ENCODE measurements at regions not wholly inside any gene's neighbourhood (a gene's known extent, or its start where the extent isn't known, plus 50 kb on each side); places are given as distances from the start of the nearest gene placed in this dataset.

DNA sequence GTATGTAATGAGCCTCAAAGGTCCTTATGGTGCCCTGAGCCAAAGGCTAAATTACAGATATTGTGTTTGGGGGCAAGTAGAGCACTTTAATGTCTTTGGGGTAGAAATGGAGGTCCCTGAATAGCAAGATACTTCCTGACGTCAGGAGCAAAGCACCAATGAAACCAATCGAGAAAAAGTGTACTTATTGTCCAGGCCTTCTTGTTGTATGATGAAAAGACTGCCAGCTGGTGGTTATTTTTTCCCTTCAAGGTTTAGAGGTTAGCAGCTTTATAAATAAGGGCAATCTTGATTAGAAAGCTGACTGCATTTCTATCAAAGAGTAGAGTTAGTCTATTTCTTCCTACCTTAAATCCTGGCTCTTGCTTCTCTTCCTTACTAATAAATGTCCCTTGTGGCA, 76.1 kb upstream of the HSF2 start:
- no peak overlapping the region for H3K4me3 Mint-ChIP-seq (ENCODE audit: unreplicated experiment)
- H3K27me3 Mint-ChIP-seq (ENCODE audit: unreplicated experiment) = no peaks in the 10 kb centered on the region
- H3K36me3 Mint-ChIP-seq (ENCODE audit: unreplicated experiment) = no peaks in the 10 kb centered on the region
- DNase-seq = no peak
- no peaks in the 10 kb centered on the region for H3K9me3 Mint-ChIP-seq (ENCODE audit: unreplicated experiment)
- TF ChIP-seq, protein P1, sequence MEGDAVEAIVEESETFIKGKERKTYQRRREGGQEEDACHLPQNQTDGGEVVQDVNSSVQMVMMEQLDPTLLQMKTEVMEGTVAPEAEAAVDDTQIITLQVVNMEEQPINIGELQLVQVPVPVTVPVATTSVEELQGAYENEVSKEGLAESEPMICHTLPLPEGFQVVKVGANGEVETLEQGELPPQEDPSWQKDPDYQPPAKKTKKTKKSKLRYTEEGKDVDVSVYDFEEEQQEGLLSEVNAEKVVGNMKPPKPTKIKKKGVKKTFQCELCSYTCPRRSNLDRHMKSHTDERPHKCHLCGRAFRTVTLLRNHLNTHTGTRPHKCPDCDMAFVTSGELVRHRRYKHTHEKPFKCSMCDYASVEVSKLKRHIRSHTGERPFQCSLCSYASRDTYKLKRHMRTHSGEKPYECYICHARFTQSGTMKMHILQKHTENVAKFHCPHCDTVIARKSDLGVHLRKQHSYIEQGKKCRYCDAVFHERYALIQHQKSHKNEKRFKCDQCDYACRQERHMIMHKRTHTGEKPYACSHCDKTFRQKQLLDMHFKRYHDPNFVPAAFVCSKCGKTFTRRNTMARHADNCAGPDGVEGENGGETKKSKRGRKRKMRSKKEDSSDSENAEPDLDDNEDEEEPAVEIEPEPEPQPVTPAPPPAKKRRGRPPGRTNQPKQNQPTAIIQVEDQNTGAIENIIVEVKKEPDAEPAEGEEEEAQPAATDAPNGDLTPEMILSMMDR (IDR thresholded peaks at IDR 0.05; ENCODE audit: partially characterized antibody, unreplicated experiment) = no peak
- H3K27ac Mint-ChIP-seq (ENCODE audit: unreplicated experiment) = no peak overlapping the region
- no peaks in the 10 kb centered on the region for H3K4me1 Mint-ChIP-seq (ENCODE audit: low read depth, unreplicated experiment)

DNA sequence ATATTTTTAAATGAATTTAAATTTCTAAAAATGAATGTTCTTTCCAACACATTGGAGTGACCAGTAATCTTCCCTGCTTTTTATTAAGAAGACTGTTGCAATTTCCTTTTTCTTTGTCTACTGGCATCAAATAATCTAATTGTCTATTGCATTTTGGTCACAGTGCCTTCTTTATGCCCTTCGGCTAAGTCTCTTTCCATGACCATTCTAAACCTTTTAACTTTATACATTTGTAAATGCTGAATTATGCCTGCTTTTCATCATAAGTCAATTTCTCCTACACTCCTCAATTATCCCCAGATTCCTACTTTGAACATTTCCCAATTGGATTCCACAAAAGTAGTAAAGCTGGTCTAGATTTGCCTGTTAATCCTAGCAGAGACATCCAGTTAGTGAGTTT, 69.1 kb upstream of the HSF2 start:
- Mint-ChIP-seq H3K36me3 (ENCODE audit: unreplicated experiment) (no peaks in the 10 kb centered on the region), H3K4me3 (ENCODE audit: unreplicated experiment) (no peak overlapping the region), H3K9me3 (ENCODE audit: unreplicated experiment) (no peaks in the 10 kb centered on the region), H3K27ac (ENCODE audit: unreplicated experiment) (no peak overlapping the region), H3K27me3 (ENCODE audit: unreplicated experiment) (no peaks in the 10 kb centered on the region), H3K4me1 (ENCODE audit: low read depth, unreplicated experiment) (no peaks in the 10 kb centered on the region)
- TF ChIP-seq, protein P1 (IDR thresholded peaks at IDR 0.05; ENCODE audit: partially characterized antibody, unreplicated experiment) = no peak
- no peak for DNase-seq

DNA sequence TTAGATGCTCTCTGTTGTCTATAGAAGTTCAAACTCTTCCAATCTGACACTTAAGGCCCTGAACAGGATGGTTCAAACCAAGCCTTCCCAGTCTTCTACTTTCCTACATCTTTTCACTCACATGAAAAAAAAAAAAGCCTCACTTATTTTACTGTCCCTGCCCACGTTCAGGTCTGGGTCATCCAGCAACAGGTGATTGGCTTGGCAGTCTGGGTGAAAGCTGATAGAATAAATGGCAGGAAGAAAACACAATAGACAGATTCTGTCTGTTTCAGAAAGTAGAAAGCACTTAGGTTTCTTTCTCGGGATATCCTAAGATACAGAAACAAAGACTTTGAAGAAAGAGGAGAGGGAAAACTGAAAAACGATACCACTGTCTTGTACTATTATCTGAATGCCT, 61.8 kb upstream of the HSF2 start:
- TF ChIP-seq, protein P1 (IDR thresholded peaks at IDR 0.05; ENCODE audit: partially characterized antibody, unreplicated experiment) = no peak
- Mint-ChIP-seq H3K36me3 (ENCODE audit: unreplicated experiment) (no peaks in the 10 kb centered on the region), H3K9me3 (ENCODE audit: unreplicated experiment) (no peaks in the 10 kb centered on the region), H3K4me3 (ENCODE audit: unreplicated experiment) (no peak overlapping the region), H3K27ac (ENCODE audit: unreplicated experiment) (no peak overlapping the region), H3K27me3 (ENCODE audit: unreplicated experiment) (no peaks in the 10 kb centered on the region), H3K4me1 (ENCODE audit: low read depth, unreplicated experiment) (peaks cover 7% of the 10 kb centered on the region)
- DNase-seq = no peak

DNA sequence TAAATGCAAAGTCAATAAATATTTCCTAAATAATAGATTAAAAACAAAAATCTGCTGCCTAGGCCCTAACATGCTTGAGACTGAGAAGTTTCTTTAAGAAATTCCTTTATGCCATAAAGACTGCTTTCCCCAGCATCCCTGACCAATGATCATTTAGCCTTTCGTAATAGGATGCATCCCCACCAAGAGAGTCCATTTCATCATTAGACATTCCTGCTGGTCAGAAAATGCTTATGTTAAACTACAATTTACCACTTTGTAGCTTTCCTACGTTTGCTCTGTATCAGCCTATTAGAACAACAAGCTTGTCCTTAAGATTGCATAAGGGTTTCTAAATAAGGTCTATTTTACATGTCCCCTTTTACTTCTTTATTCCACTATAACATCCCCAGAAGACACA, 59.8 kb upstream of the HSF2 start:
- no peak overlapping the region for H3K4me3 Mint-ChIP-seq (ENCODE audit: unreplicated experiment)
- no peaks in the 10 kb centered on the region for H3K27me3 Mint-ChIP-seq (ENCODE audit: unreplicated experiment)
- H3K36me3 Mint-ChIP-seq (ENCODE audit: unreplicated experiment) = no peaks in the 10 kb centered on the region
- TF ChIP-seq, protein P1 (IDR thresholded peaks at IDR 0.05; ENCODE audit: partially characterized antibody, unreplicated experiment) = no peak
- DNase-seq = no peak
- no peaks in the 10 kb centered on the region for H3K9me3 Mint-ChIP-seq (ENCODE audit: unreplicated experiment)
- H3K4me1 Mint-ChIP-seq (ENCODE audit: low read depth, unreplicated experiment) = peaks cover 14% of the 10 kb centered on the region
- no peak overlapping the region for H3K27ac Mint-ChIP-seq (ENCODE audit: unreplicated experiment)

DNA sequence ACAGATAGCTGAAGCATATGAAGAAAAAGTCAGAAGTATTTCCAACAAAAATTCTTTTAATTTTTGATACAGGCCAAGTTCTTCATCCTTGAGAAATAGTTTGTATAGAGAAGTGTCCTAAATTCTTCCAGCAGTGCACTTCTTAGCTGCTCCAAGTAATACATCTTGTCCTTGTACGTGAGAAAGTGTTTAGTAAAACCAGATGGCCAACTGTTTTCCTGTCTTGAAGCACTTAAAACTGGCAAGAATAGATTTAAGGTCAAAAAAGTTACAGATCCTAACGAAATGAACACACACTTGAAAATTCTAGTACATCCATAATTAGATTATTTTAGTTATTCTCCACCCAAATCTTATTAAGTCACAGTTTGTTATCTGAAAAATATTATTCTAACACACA, 52.2 kb upstream of the HSF2 start:
- no peaks in the 10 kb centered on the region for H3K9me3 Mint-ChIP-seq (ENCODE audit: unreplicated experiment)
- H3K27ac Mint-ChIP-seq (ENCODE audit: unreplicated experiment) = no peak overlapping the region
- no peaks in the 10 kb centered on the region for H3K27me3 Mint-ChIP-seq (ENCODE audit: unreplicated experiment)
- no peaks in the 10 kb centered on the region for H3K36me3 Mint-ChIP-seq (ENCODE audit: unreplicated experiment)
- DNase-seq = no peak
- no peak overlapping the region for H3K4me3 Mint-ChIP-seq (ENCODE audit: unreplicated experiment)
- H3K4me1 Mint-ChIP-seq (ENCODE audit: low read depth, unreplicated experiment) = peaks cover 11% of the 10 kb centered on the region
- TF ChIP-seq, protein P1 (IDR thresholded peaks at IDR 0.05; ENCODE audit: partially characterized antibody, unreplicated experiment) = no peak
